Panc1 (cell line): ENCODE measurements at regions not wholly inside any gene's neighbourhood (a gene's known extent, or its start where the extent isn't known, plus 50 kb on each side); places are given as distances from the start of the nearest gene placed in this dataset.

Source experiments
- ATAC-seq: fragments of 200-7000 bp; cut with Tn5 transposase; 2 replicates; pipeline ENCODE4 v1.9.1; 2020; ENCODE audit warnings: mild to moderate bottlenecking, moderate library complexity
- BruUV-seq: library from RNA; stranded (reverse); fragments of 400-500 nt; replicated peaks from 2 replicates; lab custom pipeline; 2021; lab: Mats Ljungman, UMichigan
- CTCF ChIA-PET: fragments of 300-600 bp; sonication (Branson Sonifier 250); formaldehyde crosslinking; loops from one replicate; lab custom pipeline; 2022; ENCODE audit warnings: antibody characterized with exemption; lab: Charles Lee
- POLR2A ChIA-PET: fragments of 300-600 bp; sonication (Branson Sonifier 250); formaldehyde crosslinking; loops from one replicate; lab custom pipeline; 2022; ENCODE audit warnings: antibody characterized with exemption; lab: Charles Lee
- DNase-seq: peaks from one replicate; pipeline ENCODE4 v3.0.0-alpha.2; 2010; ENCODE audit warnings: low read depth, low spot score
- H3K27ac ChIP-seq: 2 replicates; pipeline ENCODE4 v1.5.1; 2011; ENCODE audit warnings: mild to moderate bottlenecking, low read length, inconsistent platforms
- H3K27me3 ChIP-seq: fragments of 200-500 bp; sonication (Bioruptor generic); 2 replicates; pipeline ENCODE4 v1.6.0; 2014; ENCODE audit warnings: low read length, inconsistent platforms; ENCODE audit not compliant: control insufficient read depth, insufficient read depth
- H3K36me3 ChIP-seq: fragments of 200-500 bp; sonication (Bioruptor generic); 2 replicates; pipeline ENCODE4 v1.5.1; 2014; ENCODE audit warnings: inconsistent platforms, mild to moderate bottlenecking, low read length, moderate library complexity; ENCODE audit not compliant: control insufficient read depth, insufficient read depth
- H3K4me1 ChIP-seq: 2 replicates; pipeline ENCODE4 v1.5.1; 2011; ENCODE audit warnings: inconsistent platforms, mild to moderate bottlenecking, low read length, moderate library complexity; ENCODE audit not compliant: control insufficient read depth, insufficient read depth
- H3K4me3 ChIP-seq, 2 experiments: 2 replicates each; pipeline ENCODE4 v1.5.1; 2011 to 2012; ENCODE audit warnings: low read depth in 2 of 2, low read length in 2 of 2, mild to moderate bottlenecking in 2 of 2, inconsistent platforms in 1 of 2, moderate library complexity in 1 of 2
- H3K9me3 ChIP-seq: fragments of 200-500 bp; sonication (Bioruptor generic); 2 replicates; pipeline ENCODE4 v1.5.1; 2014; ENCODE audit warnings: low read depth, mild to moderate bottlenecking, inconsistent platforms, low read length, moderate library complexity; ENCODE audit not compliant: control insufficient read depth, insufficient read depth
- CTCF ChIP-seq: fragments of 450-650 bp; IDR thresholded peaks from 2 replicates; pipeline ENCODE4 v1.5.1; 2017; ENCODE audit warnings: mild to moderate bottlenecking
- POLR2AphosphoS5 ChIP-seq: IDR thresholded peaks from 2 replicates; pipeline ENCODE4 v1.6.1; 2012; ENCODE audit warnings: mild to moderate bottlenecking, low read depth, low read length, moderate library complexity
- REST ChIP-seq, 2 experiments: IDR thresholded peaks; 2 replicates each; pipeline ENCODE4 v1.6.1; 2011 to 2012; ENCODE audit warnings: low read depth in 2 of 2, control low read depth in 1 of 2, low read length in 1 of 2, mild to moderate bottlenecking in 1 of 2, moderate library complexity in 1 of 2; ENCODE audit not compliant: insufficient read depth in 1 of 2
- SIN3A ChIP-seq: IDR thresholded peaks from 2 replicates; pipeline ENCODE4 v1.6.1; 2012; ENCODE audit warnings: low read depth, mild to moderate bottlenecking, low read length, moderate library complexity, borderline replicate concordance; ENCODE audit not compliant: insufficient read depth
- TCF7L2 ChIP-seq: IDR thresholded peaks from 2 replicates; pipeline ENCODE4 v1.6.1; 2011; ENCODE audit warnings: mild to moderate bottlenecking, low read depth, low read length, inconsistent platforms
- in situ Hi-C: cut with HindIII; loops from 2 replicates; pipeline ENCODE4 v1.10.0; 2016; ENCODE audit warnings: low sequenced_read_pairs, low pct_unique_long_range_greater_than_20kb
- intact Hi-C: fragments of 100-400 bp; cut with micrococcal nuclease; formaldehyde crosslinking; loops from one replicate; pipeline ENCODE4 v1.10.0; 2022; ENCODE audit not compliant: unreplicated experiment

GRCh38 chr9:89877051-89878002 is 272.5 kb downstream of the GADD45G start:
- BruUV-seq, result no TSS peak
- POLR2A ChIA-PET, result no interaction called here

GRCh38 chr9:89878003-89878411 is 273.2 kb downstream of the GADD45G start:
- Histone ChIP-seq H3K4me3 (no peak overlapping the region), H3K27me3 (no peaks in the 10 kb centered on the region), H3K9me3 (no peaks in the 10 kb centered on the region), H3K4me1 (no peaks in the 10 kb centered on the region), H3K27ac (no peak overlapping the region), H3K36me3 (no peaks in the 10 kb centered on the region)
- BruUV-seq, result no TSS peak
- in situ Hi-C loops, result no loop called here
- no peak for ATAC-seq
- TF ChIP-seq SIN3A (no peak), REST (IDR thresholded peaks at IDR 0.05; ENCODE audit: insufficient read depth in 1 of 2, low read depth in 2 of 2, low read length in 1 of 2) (no peak), CTCF (no peak), TCF7L2 (no peak), POLR2AphosphoS5 (no peak)
- ChIA-PET POLR2A (no interaction called here), CTCF (no interaction called here)
- no peak for DNase-seq
- intact Hi-C loops, result no loop called here

More at GRCh38 chr9:89877051-89878002, 272.5 kb downstream of the GADD45G start:
- ATAC-seq (no peak), DNase-seq (no peak)
- Histone ChIP-seq H3K36me3 (no peaks in the 10 kb centered on the region), H3K27ac (no peak overlapping the region), H3K4me1 (no peaks in the 10 kb centered on the region), H3K4me3 (no peak overlapping the region), H3K9me3 (no peaks in the 10 kb centered on the region), H3K27me3 (no peaks in the 10 kb centered on the region)
- in situ Hi-C loops, result no loop called here
- intact Hi-C loops, result no loop called here
- CTCF ChIA-PET, result no interaction called here
- TF ChIP-seq SIN3A (no peak), REST (IDR thresholded peaks at IDR 0.05; ENCODE audit: insufficient read depth in 1 of 2, low read depth in 2 of 2, low read length in 1 of 2) (no peak), CTCF (no peak), TCF7L2 (no peak), POLR2AphosphoS5 (no peak)
